Suprapubic skin (tissue), 4 donors: ENCODE measurements at regions not wholly inside any gene's neighbourhood (a gene's known extent, or its start where the extent isn't known, plus 50 kb on each side); places are given as distances from the start of the nearest gene placed in this dataset.

Source experiments
- DNase-seq, 2 donors: peaks; one replicate each; pipeline ENCODE4 v3.0.0-alpha.2; 2019; ENCODE audit warnings: low spot score in 2 of 2
- H3K27ac ChIP-seq: fragments of 200-600 bp; sonication (generic); one replicate; pipeline ENCODE4 v1.5.1; 2019
- H3K27me3 ChIP-seq: fragments of 200-600 bp; sonication (generic); one replicate; pipeline ENCODE4 v1.5.1; 2019
- H3K36me3 ChIP-seq: fragments of 200-600 bp; sonication (generic); one replicate; pipeline ENCODE4 v1.5.1; 2019
- H3K4me1 ChIP-seq: fragments of 200-600 bp; sonication (generic); one replicate; pipeline ENCODE4 v1.5.1; 2019
- H3K4me3 ChIP-seq: fragments of 200-600 bp; sonication (generic); one replicate; pipeline ENCODE4 v1.5.1; 2019; ENCODE audit warnings: mild to moderate bottlenecking
- H3K9me3 ChIP-seq: fragments of 200-600 bp; sonication (generic); one replicate; pipeline ENCODE4 v1.5.1; 2019
- CTCF ChIP-seq, 2 donors: fragments of 200-600 bp in 1 of 2; fragments of 450-650 bp in 1 of 2; sonication (generic) in 1 of 2; IDR thresholded peaks; one replicate each; pipeline ENCODE4 v1.5.1; 2016 to 2019; ENCODE audit warnings: antibody characterized with exemption in 2 of 2, mild to moderate bottlenecking in 1 of 2, moderate library complexity in 1 of 2
- EP300 ChIP-seq: sonication (generic); formaldehyde crosslinking; IDR thresholded peaks from one replicate; pipeline ENCODE4 v1.6.1; 2017; ENCODE audit warnings: antibody characterized with exemption
- POLR2A ChIP-seq, 2 donors: fragments of 450-650 bp; IDR thresholded peaks; one replicate each; pipeline ENCODE4 v1.6.1; 2017; ENCODE audit warnings: antibody characterized with exemption in 2 of 2, mild to moderate bottlenecking in 2 of 2, moderate library complexity in 2 of 2
- POLR2AphosphoS5 ChIP-seq, 3 donors: sonication (generic); formaldehyde crosslinking; IDR thresholded peaks; one replicate each; pipeline ENCODE4 v1.6.1; 2017; ENCODE audit warnings: antibody characterized with exemption in 3 of 3
- WGBS: methylation state at CpG from one replicate; pipeline ENCODE4 v1.1.5; 2018; 5-methylcytosine and 5-hydroxymethylcytosine counted together

DNA sequence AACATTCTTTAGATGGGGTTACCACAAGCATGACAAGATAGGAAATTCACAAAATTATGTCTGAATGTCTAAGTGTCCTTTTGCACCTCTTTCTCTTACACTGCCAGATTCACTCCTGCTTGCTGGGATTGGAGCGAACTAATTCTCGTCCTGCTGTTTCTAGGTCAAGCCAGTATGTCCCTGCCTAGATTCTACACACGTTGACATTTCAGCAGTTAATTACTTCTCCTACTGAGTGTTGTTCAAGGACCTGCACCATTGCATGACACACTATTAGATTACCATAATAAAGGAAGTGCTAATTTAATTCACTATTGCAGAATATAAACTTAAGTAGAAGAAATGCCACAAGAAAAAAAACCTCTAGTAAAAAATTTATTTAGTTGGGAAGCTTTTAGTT is 1911.7 kb downstream of the PCDH7 start:
- Histone ChIP-seq H3K4me1 (no peaks in the 10 kb centered on the region), H3K4me3 (no peak overlapping the region), H3K27ac (no peak overlapping the region), H3K27me3 (no peaks in the 10 kb centered on the region), H3K36me3 (no peaks in the 10 kb centered on the region), H3K9me3 (no peaks in the 10 kb centered on the region)
- no peak for DNase-seq
- 76% methylated on average over 3 of the region's 3 CpGs for WGBS
- TF ChIP-seq EP300 (no peak), POLR2A (IDR thresholded peaks at IDR 0.05) (no peak), CTCF (IDR thresholded peaks at IDR 0.05) (no peak), POLR2AphosphoS5 (IDR thresholded peaks at IDR 0.05) (no peak)

GRCh38 chr4:32633421-32633820 is 1913.3 kb downstream of the PCDH7 start:
- Histone ChIP-seq H3K36me3 (no peaks in the 10 kb centered on the region), H3K27ac (no peak overlapping the region), H3K9me3 (no peaks in the 10 kb centered on the region), H3K4me1 (no peaks in the 10 kb centered on the region), H3K27me3 (no peaks in the 10 kb centered on the region), H3K4me3 (no peak overlapping the region)
- no peak for TF ChIP-seq CTCF (IDR thresholded peaks at IDR 0.05)
- no peak for TF ChIP-seq POLR2AphosphoS5 (IDR thresholded peaks at IDR 0.05)
- no peak for TF ChIP-seq EP300
- no peak for TF ChIP-seq POLR2A (IDR thresholded peaks at IDR 0.05)
- no peak for DNase-seq
- WGBS: 89% methylated on average over 17 of the region's 17 CpGs

GRCh38 chr4:32645653-32646052 is 1925.5 kb downstream of the PCDH7 start:
- Histone ChIP-seq H3K36me3 (no peaks in the 10 kb centered on the region), H3K4me1 (no peaks in the 10 kb centered on the region), H3K27ac (no peak overlapping the region), H3K27me3 (no peaks in the 10 kb centered on the region), H3K9me3 (peaks cover 12% of the 10 kb centered on the region), H3K4me3 (no peak overlapping the region)
- WGBS: 94% methylated on average over 6 of the region's 6 CpGs
- TF ChIP-seq POLR2A (IDR thresholded peaks at IDR 0.05): no peak
- no peak for TF ChIP-seq POLR2AphosphoS5 (IDR thresholded peaks at IDR 0.05)
- no peak for TF ChIP-seq EP300
- TF ChIP-seq CTCF (IDR thresholded peaks at IDR 0.05): no peak
- DNase-seq: no peak

- WGBS: 97% methylated on average over 3 of the region's 3 CpGs
- Histone ChIP-seq H3K27me3 (no peaks in the 10 kb centered on the region), H3K4me1 (no peaks in the 10 kb centered on the region), H3K36me3 (no peaks in the 10 kb centered on the region), H3K27ac (no peak overlapping the region), H3K9me3 (no peaks in the 10 kb centered on the region), H3K4me3 (no peak overlapping the region)
- TF ChIP-seq POLR2AphosphoS5 (IDR thresholded peaks at IDR 0.05): no peak
- TF ChIP-seq POLR2A (IDR thresholded peaks at IDR 0.05): no peak
- TF ChIP-seq EP300: no peak
- no peak for TF ChIP-seq CTCF (IDR thresholded peaks at IDR 0.05)
- DNase-seq: no peak
These were observed 1937.8 kb downstream of the PCDH7 start for GRCh38 chr4:32658019-32658418.

- Histone ChIP-seq H3K4me1 (no peaks in the 10 kb centered on the region), H3K27ac (no peak overlapping the region), H3K36me3 (no peaks in the 10 kb centered on the region), H3K9me3 (peaks cover 9% of the 10 kb centered on the region), H3K27me3 (no peaks in the 10 kb centered on the region), H3K4me3 (no peak overlapping the region)
- WGBS: 48% methylated on average over 3 of the region's 3 CpGs
- TF ChIP-seq CTCF (IDR thresholded peaks at IDR 0.05): no peak
- TF ChIP-seq POLR2AphosphoS5 (IDR thresholded peaks at IDR 0.05): no peak
- no peak for TF ChIP-seq POLR2A (IDR thresholded peaks at IDR 0.05)
- TF ChIP-seq EP300: no peak
- DNase-seq: no peak
These were observed 1941.1 kb downstream of the PCDH7 start for GRCh38 chr4:32661229-32661628.
